SK-N-SH treated with all-trans-retinoic acid at 6 μM for 48 hours (cell line): ENCODE measurements at regions not wholly inside any gene's neighbourhood (a gene's known extent, or its start where the extent isn't known, plus 50 kb on each side); places are given as distances from the start of the nearest gene placed in this dataset.
A peak's percentile ranks its signal among the peaks of the same experiment; 100 is the strongest.

Experiments
- ATAC-seq: fragments of 200-7000 bp; cut with Tn5 transposase; 3 replicates; pipeline ENCODE4 v1.9.1; 2020; ENCODE audit warnings: mild to moderate bottlenecking, moderate library complexity
- ARNTL ChIP-seq: fragments of 450-650 bp; formaldehyde crosslinking; IDR thresholded peaks from 2 replicates; pipeline ENCODE4 v1.5.0; 2020; ENCODE audit warnings: low read depth, mild to moderate bottlenecking, moderate library complexity, borderline replicate concordance
- BACH2 ChIP-seq: fragments of 250-450 bp; sonication (Bioruptor Pico); IDR thresholded peaks from 2 replicates; pipeline ENCODE4 v1.9.0; 2021; ENCODE audit warnings: mild to moderate bottlenecking, borderline replicate concordance
- CSDC2 ChIP-seq: fragments of 250-450 bp; sonication (Bioruptor Pico); IDR thresholded peaks from 2 replicates; pipeline ENCODE4 v1.5.0; 2020; ENCODE audit warnings: mild to moderate bottlenecking, moderate library complexity
- ESRRG ChIP-seq: fragments of 250-450 bp; sonication (Bioruptor Pico); IDR thresholded peaks from 2 replicates; pipeline ENCODE4 v1.6.1; 2021; ENCODE audit warnings: mild to moderate bottlenecking
- GLIS3 ChIP-seq: fragments of 250-450 bp; sonication (Bioruptor Pico); IDR thresholded peaks from 2 replicates; pipeline ENCODE4 v1.5.0; 2020; ENCODE audit warnings: mild to moderate bottlenecking, moderate library complexity
- ISL1 ChIP-seq: fragments of 250-450 bp; sonication (Bioruptor Pico); IDR thresholded peaks from 2 replicates; pipeline ENCODE4 v2.1.2; 2022; ENCODE audit warnings: mild to moderate bottlenecking, moderate library complexity
- OSR1 ChIP-seq: fragments of 250-450 bp; sonication (Bioruptor Pico); IDR thresholded peaks from 2 replicates; pipeline ENCODE4 v1.8.0; 2022; ENCODE audit warnings: moderate library complexity, mild to moderate bottlenecking, inconsistent platforms
- PPARA ChIP-seq: fragments of 250-450 bp; sonication (Bioruptor Pico); IDR thresholded peaks from 2 replicates; pipeline ENCODE4 v1.5.0; 2020; ENCODE audit warnings: mild to moderate bottlenecking, borderline replicate concordance
- RARB ChIP-seq: fragments of 250-450 bp; sonication (Bioruptor Pico); IDR thresholded peaks from 2 replicates; pipeline ENCODE4 v1.8.0; 2021; ENCODE audit warnings: mild to moderate bottlenecking, moderate library complexity
- SNAI2 ChIP-seq: fragments of 250-450 bp; sonication (Bioruptor Pico); IDR thresholded peaks from 2 replicates; pipeline ENCODE4 v1.5.0; 2020; ENCODE audit warnings: mild to moderate bottlenecking, moderate library complexity
- TOX ChIP-seq: fragments of 250-450 bp; sonication (Bioruptor Pico); IDR thresholded peaks from 2 replicates; pipeline ENCODE4 v1.8.0; 2021; ENCODE audit warnings: mild to moderate bottlenecking, moderate library complexity, borderline replicate concordance
- ZC3H10 ChIP-seq: fragments of 250-450 bp; sonication (Bioruptor Pico); IDR thresholded peaks from 2 replicates; pipeline ENCODE4 v1.5.1; 2021; ENCODE audit warnings: mild to moderate bottlenecking, moderate library complexity
- ZFP3 ChIP-seq: fragments of 250-450 bp; sonication (Bioruptor Pico); IDR thresholded peaks from 2 replicates; pipeline ENCODE4 v1.5.0; 2020; ENCODE audit warnings: mild to moderate bottlenecking, moderate library complexity
- ZFP30 ChIP-seq: fragments of 450-650 bp; formaldehyde crosslinking; IDR thresholded peaks from 2 replicates; pipeline ENCODE4 v1.5.0; 2022; ENCODE audit warnings: mild to moderate bottlenecking, moderate library complexity
- ZNF565 ChIP-seq: fragments of 450-650 bp; formaldehyde crosslinking; conservative IDR thresholded peaks from 2 replicates; pipeline ENCODE4 v1.5.0; 2020; ENCODE audit warnings: low read depth, mild to moderate bottlenecking, moderate library complexity
- ZNF70 ChIP-seq: fragments of 450-650 bp; formaldehyde crosslinking; IDR thresholded peaks from 2 replicates; pipeline ENCODE4 v1.5.0; 2020; ENCODE audit warnings: mild to moderate bottlenecking, moderate library complexity
- ZNF8 ChIP-seq: fragments of 450-650 bp; formaldehyde crosslinking; IDR thresholded peaks from 2 replicates; pipeline ENCODE4 v1.5.0; 2020; ENCODE audit warnings: mild to moderate bottlenecking, moderate library complexity
- TF ChIP-seq, protein P1 (sequence below): fragments of 250-450 bp; sonication (Bioruptor Pico); IDR thresholded peaks from 2 replicates; pipeline ENCODE4 v1.8.0; 2021; ENCODE audit warnings: low read depth, mild to moderate bottlenecking, moderate library complexity, borderline replicate concordance
- TF ChIP-seq, protein P2 (sequence below): fragments of 250-450 bp; sonication (Bioruptor Pico); IDR thresholded peaks from 2 replicates; pipeline ENCODE4 v1.8.0; 2020; ENCODE audit warnings: mild to moderate bottlenecking, moderate library complexity, borderline replicate concordance
- TF ChIP-seq, protein P3 (sequence below): fragments of 250-450 bp; sonication (Bioruptor Pico); IDR thresholded peaks from 2 replicates; pipeline ENCODE4 v1.5.0; 2020; ENCODE audit warnings: mild to moderate bottlenecking, moderate library complexity
- TF ChIP-seq, protein P4 (sequence below): fragments of 250-450 bp; sonication (Bioruptor Pico); IDR thresholded peaks from 2 replicates; pipeline ENCODE4 v1.5.1; 2021; ENCODE audit warnings: mild to moderate bottlenecking, moderate library complexity
- TF ChIP-seq, protein P5 (sequence below): fragments of 250-450 bp; sonication (Bioruptor Pico); IDR thresholded peaks from 2 replicates; pipeline ENCODE4 v1.5.1; 2020; ENCODE audit warnings: low read depth, mild to moderate bottlenecking, moderate library complexity

GRCh38 chr6:44650495-44650894 is 263.0 kb downstream of the CDC5L start:
- TF ChIP-seq, protein P1, sequence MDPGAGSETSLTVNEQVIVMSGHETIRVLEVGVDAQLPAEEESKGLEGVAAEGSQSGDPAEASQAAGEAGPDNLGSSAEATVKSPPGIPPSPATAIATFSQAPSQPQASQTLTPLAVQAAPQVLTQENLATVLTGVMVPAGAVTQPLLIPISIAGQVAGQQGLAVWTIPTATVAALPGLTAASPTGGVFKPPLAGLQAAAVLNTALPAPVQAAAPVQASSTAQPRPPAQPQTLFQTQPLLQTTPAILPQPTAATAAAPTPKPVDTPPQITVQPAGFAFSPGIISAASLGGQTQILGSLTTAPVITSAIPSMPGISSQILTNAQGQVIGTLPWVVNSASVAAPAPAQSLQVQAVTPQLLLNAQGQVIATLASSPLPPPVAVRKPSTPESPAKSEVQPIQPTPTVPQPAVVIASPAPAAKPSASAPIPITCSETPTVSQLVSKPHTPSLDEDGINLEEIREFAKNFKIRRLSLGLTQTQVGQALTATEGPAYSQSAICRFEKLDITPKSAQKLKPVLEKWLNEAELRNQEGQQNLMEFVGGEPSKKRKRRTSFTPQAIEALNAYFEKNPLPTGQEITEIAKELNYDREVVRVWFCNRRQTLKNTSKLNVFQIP (CRISPR knock-in tag) = no peak
- TF ChIP-seq SNAI2 (CRISPR knock-in tag) (no peak), ZFP30 (CRISPR knock-in tag) (no peak), ZNF70 (CRISPR knock-in tag) (no peak), TOX (CRISPR knock-in tag) (no peak), GLIS3 (CRISPR knock-in tag) (no peak)
- TF ChIP-seq, all 23 proteins: peak for 0
- no peak for ATAC-seq

DNA sequence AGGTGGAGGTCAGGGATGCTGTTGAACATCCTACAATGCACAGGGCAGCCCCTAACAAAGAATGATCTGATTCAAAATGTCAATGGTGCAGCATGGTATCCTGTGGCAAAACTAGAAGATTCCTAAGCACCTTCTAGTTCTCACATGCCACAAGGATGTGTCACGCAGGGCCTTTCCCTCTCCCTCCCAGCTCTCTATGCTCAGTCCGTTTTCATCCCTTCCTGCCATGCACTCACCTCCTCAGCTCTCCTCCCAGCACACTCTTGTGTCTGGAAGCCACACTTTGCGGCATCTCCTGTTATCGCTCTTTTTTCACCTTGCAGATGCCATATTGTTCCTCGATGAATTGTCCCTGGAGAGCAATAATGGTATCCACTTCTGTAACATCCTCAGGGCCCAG is 263.4 kb downstream of the CDC5L start:
- no peak for TF ChIP-seq ZFP3 (CRISPR knock-in tag)
- no peak for TF ChIP-seq ZNF565 (CRISPR knock-in tag)
- TF ChIP-seq CSDC2 (CRISPR knock-in tag) = no peak
- no peak for TF ChIP-seq ZNF8 (CRISPR knock-in tag)
- no peak for TF ChIP-seq ZC3H10 (CRISPR knock-in tag)
- no peak for TF ChIP-seq ESRRG (CRISPR knock-in tag)
- TF ChIP-seq ZFP30 (CRISPR knock-in tag) = no peak
- TF ChIP-seq TOX (CRISPR knock-in tag) = no peak
- no peak for TF ChIP-seq RARB
- TF ChIP-seq, protein P2, sequence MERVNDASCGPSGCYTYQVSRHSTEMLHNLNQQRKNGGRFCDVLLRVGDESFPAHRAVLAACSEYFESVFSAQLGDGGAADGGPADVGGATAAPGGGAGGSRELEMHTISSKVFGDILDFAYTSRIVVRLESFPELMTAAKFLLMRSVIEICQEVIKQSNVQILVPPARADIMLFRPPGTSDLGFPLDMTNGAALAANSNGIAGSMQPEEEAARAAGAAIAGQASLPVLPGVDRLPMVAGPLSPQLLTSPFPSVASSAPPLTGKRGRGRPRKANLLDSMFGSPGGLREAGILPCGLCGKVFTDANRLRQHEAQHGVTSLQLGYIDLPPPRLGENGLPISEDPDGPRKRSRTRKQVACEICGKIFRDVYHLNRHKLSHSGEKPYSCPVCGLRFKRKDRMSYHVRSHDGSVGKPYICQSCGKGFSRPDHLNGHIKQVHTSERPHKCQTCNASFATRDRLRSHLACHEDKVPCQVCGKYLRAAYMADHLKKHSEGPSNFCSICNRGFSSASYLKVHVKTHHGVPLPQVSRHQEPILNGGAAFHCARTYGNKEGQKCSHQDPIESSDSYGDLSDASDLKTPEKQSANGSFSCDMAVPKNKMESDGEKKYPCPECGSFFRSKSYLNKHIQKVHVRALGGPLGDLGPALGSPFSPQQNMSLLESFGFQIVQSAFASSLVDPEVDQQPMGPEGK (CRISPR knock-in tag) = no peak
- no peak for TF ChIP-seq BACH2 (CRISPR knock-in tag)
- TF ChIP-seq, protein P3, sequence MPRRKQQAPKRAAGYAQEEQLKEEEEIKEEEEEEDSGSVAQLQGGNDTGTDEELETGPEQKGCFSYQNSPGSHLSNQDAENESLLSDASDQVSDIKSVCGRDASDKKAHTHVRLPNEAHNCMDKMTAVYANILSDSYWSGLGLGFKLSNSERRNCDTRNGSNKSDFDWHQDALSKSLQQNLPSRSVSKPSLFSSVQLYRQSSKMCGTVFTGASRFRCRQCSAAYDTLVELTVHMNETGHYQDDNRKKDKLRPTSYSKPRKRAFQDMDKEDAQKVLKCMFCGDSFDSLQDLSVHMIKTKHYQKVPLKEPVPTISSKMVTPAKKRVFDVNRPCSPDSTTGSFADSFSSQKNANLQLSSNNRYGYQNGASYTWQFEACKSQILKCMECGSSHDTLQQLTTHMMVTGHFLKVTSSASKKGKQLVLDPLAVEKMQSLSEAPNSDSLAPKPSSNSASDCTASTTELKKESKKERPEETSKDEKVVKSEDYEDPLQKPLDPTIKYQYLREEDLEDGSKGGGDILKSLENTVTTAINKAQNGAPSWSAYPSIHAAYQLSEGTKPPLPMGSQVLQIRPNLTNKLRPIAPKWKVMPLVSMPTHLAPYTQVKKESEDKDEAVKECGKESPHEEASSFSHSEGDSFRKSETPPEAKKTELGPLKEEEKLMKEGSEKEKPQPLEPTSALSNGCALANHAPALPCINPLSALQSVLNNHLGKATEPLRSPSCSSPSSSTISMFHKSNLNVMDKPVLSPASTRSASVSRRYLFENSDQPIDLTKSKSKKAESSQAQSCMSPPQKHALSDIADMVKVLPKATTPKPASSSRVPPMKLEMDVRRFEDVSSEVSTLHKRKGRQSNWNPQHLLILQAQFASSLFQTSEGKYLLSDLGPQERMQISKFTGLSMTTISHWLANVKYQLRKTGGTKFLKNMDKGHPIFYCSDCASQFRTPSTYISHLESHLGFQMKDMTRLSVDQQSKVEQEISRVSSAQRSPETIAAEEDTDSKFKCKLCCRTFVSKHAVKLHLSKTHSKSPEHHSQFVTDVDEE (CRISPR knock-in tag) = no peak
- TF ChIP-seq ARNTL (CRISPR knock-in tag) = no peak
- no peak for TF ChIP-seq PPARA (CRISPR knock-in tag)
- peak; percentile 43; the same call in 2 of the 3 replicates for ATAC-seq

- no peak for TF ChIP-seq ZFP30 (CRISPR knock-in tag)
- TF ChIP-seq PPARA (CRISPR knock-in tag) = no peak
- TF ChIP-seq OSR1 (CRISPR knock-in tag) = no peak
- TF ChIP-seq ARNTL (CRISPR knock-in tag) = no peak
- no peak for TF ChIP-seq BACH2 (CRISPR knock-in tag)
Measured at GRCh38 chr6:44651604-44652003, 264.1 kb downstream of the CDC5L start.

GRCh38 chr6:44652547-44652946 is 265.0 kb downstream of the CDC5L start:
- no peak for ATAC-seq
- no peak for TF ChIP-seq ISL1 (CRISPR knock-in tag)
- TF ChIP-seq RARB = no peak
- TF ChIP-seq ZNF565 (CRISPR knock-in tag) = no peak
- TF ChIP-seq, protein P1 (CRISPR knock-in tag) = no peak
- TF ChIP-seq ARNTL (CRISPR knock-in tag) = no peak
- TF ChIP-seq SNAI2 (CRISPR knock-in tag) = no peak
- TF ChIP-seq OSR1 (CRISPR knock-in tag) = no peak
- TF ChIP-seq, protein P2 (CRISPR knock-in tag) = no peak
- TF ChIP-seq ESRRG (CRISPR knock-in tag) = no peak
- TF ChIP-seq ZFP3 (CRISPR knock-in tag) = no peak
- no peak for TF ChIP-seq ZFP30 (CRISPR knock-in tag)
- TF ChIP-seq, protein P4, sequence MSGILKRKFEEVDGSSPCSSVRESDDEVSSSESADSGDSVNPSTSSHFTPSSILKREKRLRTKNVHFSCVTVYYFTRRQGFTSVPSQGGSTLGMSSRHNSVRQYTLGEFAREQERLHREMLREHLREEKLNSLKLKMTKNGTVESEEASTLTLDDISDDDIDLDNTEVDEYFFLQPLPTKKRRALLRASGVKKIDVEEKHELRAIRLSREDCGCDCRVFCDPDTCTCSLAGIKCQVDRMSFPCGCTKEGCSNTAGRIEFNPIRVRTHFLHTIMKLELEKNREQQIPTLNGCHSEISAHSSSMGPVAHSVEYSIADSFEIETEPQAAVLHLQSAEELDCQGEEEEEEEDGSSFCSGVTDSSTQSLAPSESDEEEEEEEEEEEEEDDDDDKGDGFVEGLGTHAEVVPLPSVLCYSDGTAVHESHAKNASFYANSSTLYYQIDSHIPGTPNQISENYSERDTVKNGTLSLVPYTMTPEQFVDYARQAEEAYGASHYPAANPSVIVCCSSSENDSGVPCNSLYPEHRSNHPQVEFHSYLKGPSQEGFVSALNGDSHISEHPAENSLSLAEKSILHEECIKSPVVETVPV = no peak
- no peak for TF ChIP-seq ZC3H10 (CRISPR knock-in tag)
- no peak for TF ChIP-seq ZNF70 (CRISPR knock-in tag)
- TF ChIP-seq CSDC2 (CRISPR knock-in tag) = no peak
- TF ChIP-seq ZNF8 (CRISPR knock-in tag) = no peak
- TF ChIP-seq, protein P5, sequence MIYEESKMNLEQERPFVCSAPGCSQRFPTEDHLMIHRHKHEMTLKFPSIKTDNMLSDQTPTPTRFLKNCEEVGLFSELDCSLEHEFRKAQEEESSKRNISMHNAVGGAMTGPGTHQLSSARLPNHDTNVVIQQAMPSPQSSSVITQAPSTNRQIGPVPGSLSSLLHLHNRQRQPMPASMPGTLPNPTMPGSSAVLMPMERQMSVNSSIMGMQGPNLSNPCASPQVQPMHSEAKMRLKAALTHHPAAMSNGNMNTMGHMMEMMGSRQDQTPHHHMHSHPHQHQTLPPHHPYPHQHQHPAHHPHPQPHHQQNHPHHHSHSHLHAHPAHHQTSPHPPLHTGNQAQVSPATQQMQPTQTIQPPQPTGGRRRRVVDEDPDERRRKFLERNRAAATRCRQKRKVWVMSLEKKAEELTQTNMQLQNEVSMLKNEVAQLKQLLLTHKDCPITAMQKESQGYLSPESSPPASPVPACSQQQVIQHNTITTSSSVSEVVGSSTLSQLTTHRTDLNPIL (CRISPR knock-in tag) = no peak
- TF ChIP-seq PPARA (CRISPR knock-in tag) = no peak

More at GRCh38 chr6:44651604-44652003, 264.1 kb downstream of the CDC5L start:
- ATAC-seq = no peak
